ENCODE measurements at regions not wholly inside any gene's neighbourhood (a gene's known extent, or its start where the extent isn't known, plus 50 kb on each side); places are given as distances from the start of the nearest gene placed in this dataset.
"Not testable (repeated sequence)": the region's sequence is repeated elsewhere in the genome, so short reads cannot be mapped to it uniquely, and the experiment has no call there.

DNA sequence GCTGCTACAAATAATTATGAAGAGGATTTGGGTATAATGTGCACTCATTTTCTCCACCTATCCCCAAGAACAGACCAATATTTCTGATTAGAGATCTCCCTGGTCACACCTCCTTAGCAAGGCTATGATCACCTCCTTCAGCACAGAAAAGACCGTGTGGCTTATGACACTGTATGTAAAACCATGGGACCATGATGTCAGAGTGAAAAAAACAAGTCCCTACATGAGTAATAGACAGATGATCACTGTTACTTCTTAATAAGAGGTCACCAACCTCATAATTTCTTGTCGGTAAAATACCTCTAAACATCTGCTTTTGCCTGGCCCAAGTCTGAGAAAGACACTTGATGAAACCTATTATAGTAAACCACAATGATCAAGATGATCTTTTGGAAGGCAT is 330.6 kb upstream of the F9 start:
- no peak for DNase-seq (ENCODE audit: low spot score)

- no peak for DNase-seq (ENCODE audit: low spot score)
Measured at GRCh38 chrX:139198936-139199335, 331.6 kb upstream of the F9 start.

GRCh38 chrX:139196890-139197289 is 333.6 kb upstream of the F9 start:
- DNase-seq (ENCODE audit: low spot score) = no peak

- DNase-seq (ENCODE audit: low spot score) = no peak
Measured at GRCh38 chrX:139194571-139195280, 335.8 kb upstream of the F9 start.

- DNase-seq (ENCODE audit: low spot score) = no peak
Measured at GRCh38 chrX:139192386-139192961, 338.1 kb upstream of the F9 start.

- no peak for DNase-seq (ENCODE audit: low spot score)
Measured at GRCh38 chrX:139191746-139192385, 338.7 kb upstream of the F9 start.

GRCh38 chrX:139191286-139191685 is 339.3 kb upstream of the F9 start:
- DNase-seq (ENCODE audit: low spot score) = no peak

- no peak for DNase-seq (ENCODE audit: low spot score)
Measured at GRCh38 chrX:139187738-139188137, 342.8 kb upstream of the F9 start.

DNA sequence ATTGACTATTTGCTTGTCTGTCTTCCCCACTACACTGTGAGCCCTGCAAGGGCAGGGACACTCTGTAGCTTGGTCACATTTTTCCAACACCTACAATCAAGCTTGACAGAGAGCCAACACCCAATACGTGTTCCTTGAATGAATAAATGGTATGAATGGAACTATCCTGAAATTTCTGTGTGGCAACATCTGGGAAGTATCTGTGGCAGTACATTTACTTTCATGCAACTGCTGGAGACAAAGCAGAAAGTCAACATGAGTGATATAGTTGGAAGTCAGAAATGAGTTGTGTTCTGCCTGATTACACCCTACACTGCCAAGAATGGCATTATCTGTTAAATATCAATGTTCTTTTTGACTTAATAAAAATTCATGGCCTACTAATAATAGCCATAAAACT is 343.5 kb upstream of the F9 start:
- no peak for DNase-seq (ENCODE audit: low spot score)

- peak; percentile 9 for DNase-seq (ENCODE audit: low spot score)
Measured at GRCh38 chrX:139179592-139179991, 350.9 kb upstream of the F9 start.

- DNase-seq (ENCODE audit: low spot score) = no peak
Measured at GRCh38 chrX:139178980-139179379, 351.6 kb upstream of the F9 start.

- DNase-seq (ENCODE audit: low spot score) = no peak
Measured at GRCh38 chrX:139172731-139173130, 357.8 kb upstream of the F9 start.

DNA sequence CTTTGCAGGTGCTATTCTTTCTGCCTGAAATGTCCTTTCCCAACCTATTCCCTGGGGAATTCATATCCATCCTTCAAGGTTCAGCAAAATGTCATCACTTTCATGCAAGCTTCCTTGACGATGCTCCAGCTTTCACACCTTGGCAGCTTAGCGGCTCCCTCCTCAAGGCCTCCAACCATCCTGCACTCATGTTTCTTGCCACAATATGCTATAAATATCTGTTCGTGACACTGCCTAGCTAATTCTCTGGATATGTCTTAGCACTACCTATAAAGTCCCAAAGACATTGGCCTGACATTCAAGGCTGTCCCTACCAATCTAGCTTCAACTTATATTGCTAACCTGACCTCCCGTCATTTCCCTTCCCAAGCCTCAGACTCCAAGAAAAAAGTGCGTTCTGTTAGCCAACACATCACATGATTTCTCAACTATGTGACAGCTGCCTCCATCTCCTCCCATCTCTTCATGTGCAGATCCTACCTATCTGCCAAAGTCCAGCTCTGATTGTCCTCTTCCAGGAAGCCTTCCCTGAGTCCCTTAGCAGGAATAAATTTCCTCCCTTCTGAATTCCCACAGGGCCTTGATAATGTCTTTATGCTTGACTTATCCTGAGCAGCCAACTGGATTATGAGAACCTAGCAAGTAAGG is 359.9 kb upstream of the F9 start:
- no peak for DNase-seq (ENCODE audit: low spot score)

DNA sequence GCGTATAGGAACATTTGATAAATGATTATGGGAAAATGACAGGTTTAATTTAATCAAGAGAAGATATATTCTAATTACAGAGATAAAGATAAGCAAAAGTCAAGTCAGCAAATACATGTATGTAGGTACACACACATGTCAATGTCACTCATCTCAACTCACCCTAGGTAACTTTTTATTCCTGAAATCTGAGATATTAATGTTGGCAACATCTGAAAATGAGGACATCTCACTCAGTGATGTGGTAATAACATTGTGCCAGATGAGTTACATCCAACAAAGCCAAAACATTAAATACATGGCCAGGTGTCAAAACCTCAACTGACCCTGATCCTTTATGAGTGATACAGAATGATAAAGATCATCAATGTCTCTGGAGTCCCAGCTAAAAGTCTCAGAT is 363.3 kb upstream of the F9 start:
- no peak for DNase-seq (ENCODE audit: low spot score)

GRCh38 chrX:139158256-139158655 is 372.3 kb upstream of the F9 start:
- DNase-seq (ENCODE audit: low spot score) = no peak

DNA sequence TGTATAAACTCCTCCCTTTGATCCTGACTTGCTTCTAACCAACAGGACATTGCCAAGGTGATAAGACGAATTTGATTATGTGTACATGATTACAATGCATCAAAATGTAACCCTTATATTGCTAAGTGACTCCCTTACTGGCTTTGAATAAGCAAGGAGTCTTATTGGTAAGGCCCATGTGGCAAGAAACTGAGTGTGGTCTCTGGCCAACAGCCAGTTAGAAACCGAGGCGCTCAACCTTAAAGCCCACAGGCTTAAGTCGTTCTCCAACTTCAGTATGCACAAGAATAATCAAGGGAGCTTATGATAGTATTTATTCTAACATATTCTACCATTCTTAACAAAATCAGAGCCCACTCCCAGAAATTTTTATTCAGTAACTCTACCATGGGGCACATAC is 374.2 kb upstream of the F9 start:
- no peak for DNase-seq (ENCODE audit: low spot score)

DNA sequence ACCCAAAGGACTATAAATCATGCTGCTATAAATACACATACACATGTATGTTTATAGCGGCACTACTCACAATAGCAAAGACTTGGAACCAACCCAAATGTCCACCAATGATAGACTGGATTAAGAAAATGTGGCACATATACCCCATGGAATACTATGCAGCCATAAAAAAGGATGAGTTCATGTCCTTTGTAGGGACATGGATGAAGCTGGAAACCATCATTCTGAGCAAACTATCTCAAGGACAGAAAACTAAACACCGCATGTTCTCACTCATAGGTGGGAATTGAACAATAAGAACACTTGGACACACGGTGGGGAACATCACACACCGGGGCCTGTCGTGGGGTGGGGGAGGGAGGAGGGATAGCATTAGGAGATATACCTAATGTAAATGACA is 383.9 kb upstream of the F9 start:
- not testable (repeated sequence) for DNase-seq (ENCODE audit: low spot score)

DNA sequence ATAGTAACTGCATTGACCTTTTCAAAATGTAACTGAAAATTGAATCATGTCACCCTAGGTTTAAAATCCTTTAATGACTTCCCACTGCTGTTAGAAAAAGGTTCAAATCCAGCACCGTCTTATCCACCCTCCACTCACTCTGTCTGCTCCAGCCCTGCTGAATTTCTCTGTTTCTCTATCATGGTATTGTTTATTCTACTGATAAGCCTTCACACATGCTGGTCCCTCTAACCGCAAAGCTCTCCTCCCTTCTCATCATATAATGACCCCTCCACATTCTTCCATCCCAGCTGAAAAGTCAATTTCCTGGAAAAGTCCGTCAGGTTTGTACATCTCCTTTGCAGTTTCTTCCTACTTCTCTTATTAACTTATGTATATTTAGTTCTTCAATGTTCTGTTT is 389.2 kb upstream of the F9 start:
- DNase-seq (ENCODE audit: low spot score) = no peak

DNA sequence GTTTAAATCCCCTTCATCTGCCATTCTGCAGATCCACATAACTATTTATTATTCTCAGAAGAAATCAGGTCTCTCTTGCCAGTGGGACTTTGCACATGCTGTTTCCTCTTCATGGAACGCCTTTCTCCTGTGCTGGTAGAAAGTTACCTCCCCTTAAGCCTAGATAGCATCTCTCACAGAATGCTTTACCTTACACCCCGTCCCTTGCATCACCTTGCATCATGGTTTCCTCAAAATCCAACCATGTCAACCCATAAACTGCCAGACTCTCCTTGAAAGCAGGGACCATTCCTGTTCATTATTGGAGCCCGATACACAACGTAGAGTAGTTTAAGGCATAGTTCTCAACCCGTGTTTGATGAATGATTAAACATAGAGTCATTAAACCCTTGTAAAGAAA is 396.2 kb upstream of the F9 start:
- DNase-seq (ENCODE audit: low spot score) = no peak

GRCh38 chrX:139126493-139126892 is 404.0 kb upstream of the F9 start:
- DNase-seq (ENCODE audit: low spot score) = peak; percentile 42

- DNase-seq (ENCODE audit: low spot score) = no peak
Measured at GRCh38 chrX:139125916-139126315, 404.6 kb upstream of the F9 start.

DNA sequence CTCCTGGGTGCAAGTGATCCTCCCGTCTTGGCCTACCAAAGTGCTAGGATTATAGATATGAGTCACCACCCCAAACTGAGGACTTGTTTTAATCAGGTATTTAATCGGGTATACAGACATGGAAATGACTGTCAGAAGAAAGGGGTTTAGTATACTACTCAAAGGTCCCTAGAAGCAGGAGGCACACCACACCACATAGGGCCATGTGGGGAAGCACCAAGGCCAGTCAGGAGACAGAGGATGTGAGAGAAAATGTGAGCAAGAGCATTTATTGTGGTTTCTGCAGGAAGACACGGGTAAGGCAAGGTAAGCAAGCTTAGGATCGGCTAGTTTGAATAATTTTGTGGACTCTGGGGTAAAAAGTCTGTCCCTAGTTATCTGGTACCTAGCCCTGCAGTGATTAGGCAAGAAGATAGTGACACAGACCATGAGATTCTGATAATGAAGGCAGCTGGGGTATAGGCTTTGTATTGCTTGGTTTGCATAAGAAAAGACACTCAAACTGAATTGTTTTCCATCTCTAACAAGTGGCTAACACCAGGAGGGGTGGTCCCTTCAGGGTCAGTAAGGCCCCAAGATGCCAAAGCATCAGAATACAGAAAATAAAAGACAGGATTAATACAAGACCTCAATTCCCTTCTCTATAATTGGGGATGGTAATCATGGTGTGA is 408.8 kb upstream of the F9 start:
- no peak for DNase-seq (ENCODE audit: low spot score)

DNA sequence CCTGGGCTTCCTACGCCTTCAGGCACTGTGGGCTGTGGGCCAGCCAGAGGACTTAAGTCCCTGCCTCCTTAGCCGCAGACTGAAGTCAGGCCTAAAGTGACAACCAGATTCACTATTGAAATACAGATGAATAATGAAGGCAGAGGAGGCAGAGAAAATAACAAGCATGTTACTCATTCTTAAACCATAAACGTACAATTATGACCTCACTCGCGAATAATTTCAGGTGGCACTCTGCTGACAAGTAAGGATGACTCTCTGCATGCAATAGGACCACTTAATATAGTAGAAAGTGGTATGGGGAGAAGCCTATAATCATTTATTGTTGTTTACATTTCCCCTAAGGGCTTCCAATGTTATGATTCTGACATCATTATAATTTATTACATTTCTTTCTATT is 409.2 kb upstream of the FGF13 start:
- no peak for DNase-seq (ENCODE audit: low spot score)
